Brain pericyte (primary cell): ENCODE measurements at regions not wholly inside any gene's neighbourhood (a gene's known extent, or its start where the extent isn't known, plus 50 kb on each side); places are given as distances from the start of the nearest gene placed in this dataset.

Experiments used
- DNase-seq: peaks from one replicate; pipeline ENCODE4 v3.0.0-alpha.2; 2012; ENCODE audit warnings: low read depth, low spot score

- peak; percentile 20 for DNase-seq
Observed at GRCh38 chr5:123785162-123786071, 273.4 kb downstream of the CSNK1G3 start.

DNA sequence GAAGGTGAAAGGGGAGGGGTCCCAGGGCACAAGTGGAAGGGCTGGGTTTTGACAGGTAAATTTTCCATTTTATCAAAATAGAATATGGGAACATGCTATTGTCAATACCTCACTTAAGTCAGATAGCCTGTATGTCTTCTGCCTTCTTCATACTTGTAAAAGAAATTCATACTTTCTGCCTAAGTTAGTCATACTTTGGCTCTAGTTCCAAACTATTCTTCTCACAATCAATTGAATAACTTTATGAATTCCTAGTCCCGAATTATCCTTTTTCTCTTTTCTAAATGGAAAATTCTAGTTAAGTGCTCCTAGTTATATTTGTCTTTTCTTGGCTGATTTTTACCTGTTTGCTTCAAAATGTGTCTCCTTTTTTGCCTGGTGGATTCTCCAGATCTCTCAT, 271.4 kb downstream of the CSNK1G3 start:
- no peak for DNase-seq

GRCh38 chr5:123778641-123779040, 266.7 kb downstream of the CSNK1G3 start:
- no peak for DNase-seq

GRCh38 chr5:123776761-123777160, 264.8 kb downstream of the CSNK1G3 start:
- DNase-seq: no peak

GRCh38 chr5:123771715-123772114, 259.7 kb downstream of the CSNK1G3 start:
- DNase-seq: no peak

GRCh38 chr5:123763201-123763600, 251.2 kb downstream of the CSNK1G3 start:
- no peak for DNase-seq

- DNase-seq: no peak
Observed at GRCh38 chr5:123756816-123757215, 244.8 kb downstream of the CSNK1G3 start.

DNA sequence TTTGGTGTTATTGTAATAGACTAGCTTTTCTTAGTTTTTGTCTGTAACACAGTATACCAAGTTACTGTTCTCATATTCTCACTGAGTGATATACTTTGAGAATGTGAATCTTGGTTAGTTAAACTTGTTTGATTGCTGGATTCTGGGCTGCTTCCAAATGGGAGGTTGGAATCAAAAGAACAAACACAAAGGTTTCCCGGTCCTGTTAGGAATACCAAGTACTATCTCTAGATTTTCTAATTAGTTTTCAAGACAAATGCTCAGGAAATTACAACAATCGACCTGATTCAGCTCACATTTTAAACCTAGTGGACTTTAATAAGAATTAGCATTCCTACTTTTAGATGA, 244.3 kb downstream of the CSNK1G3 start:
- DNase-seq: no peak

DNA sequence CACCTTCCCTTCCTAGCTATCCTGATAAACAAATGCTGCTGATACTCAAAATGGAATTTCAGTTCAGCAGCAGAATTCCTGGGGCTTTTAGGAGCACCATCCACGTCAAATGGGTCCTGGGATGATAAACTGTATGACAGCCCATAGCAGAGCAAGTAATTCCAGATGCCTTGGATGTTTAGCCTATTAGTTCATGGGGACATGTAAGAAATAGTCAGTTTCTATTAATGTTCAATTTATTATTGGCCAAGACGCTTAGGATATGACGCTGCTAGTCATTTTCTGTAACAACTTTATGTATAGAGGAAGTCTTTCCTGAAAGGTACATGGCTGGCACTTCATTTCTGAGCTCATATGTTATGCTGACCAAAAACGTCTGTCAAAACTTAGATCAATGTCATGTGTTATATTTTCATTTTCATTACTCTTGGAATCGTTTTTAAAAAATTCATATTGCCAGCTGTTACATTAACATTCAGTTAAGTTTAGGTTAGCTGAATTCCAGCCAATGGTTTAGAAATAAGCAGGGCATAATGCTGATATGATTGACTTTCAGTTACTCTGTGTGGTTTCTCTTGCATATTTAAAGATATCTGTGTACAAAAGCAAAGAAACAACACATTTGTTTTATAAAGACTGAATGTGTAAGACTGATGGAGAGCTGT, 243.8 kb downstream of the CSNK1G3 start:
- no peak for DNase-seq

GRCh38 chr5:123754908-123755307, 242.9 kb downstream of the CSNK1G3 start:
- no peak for DNase-seq

DNA sequence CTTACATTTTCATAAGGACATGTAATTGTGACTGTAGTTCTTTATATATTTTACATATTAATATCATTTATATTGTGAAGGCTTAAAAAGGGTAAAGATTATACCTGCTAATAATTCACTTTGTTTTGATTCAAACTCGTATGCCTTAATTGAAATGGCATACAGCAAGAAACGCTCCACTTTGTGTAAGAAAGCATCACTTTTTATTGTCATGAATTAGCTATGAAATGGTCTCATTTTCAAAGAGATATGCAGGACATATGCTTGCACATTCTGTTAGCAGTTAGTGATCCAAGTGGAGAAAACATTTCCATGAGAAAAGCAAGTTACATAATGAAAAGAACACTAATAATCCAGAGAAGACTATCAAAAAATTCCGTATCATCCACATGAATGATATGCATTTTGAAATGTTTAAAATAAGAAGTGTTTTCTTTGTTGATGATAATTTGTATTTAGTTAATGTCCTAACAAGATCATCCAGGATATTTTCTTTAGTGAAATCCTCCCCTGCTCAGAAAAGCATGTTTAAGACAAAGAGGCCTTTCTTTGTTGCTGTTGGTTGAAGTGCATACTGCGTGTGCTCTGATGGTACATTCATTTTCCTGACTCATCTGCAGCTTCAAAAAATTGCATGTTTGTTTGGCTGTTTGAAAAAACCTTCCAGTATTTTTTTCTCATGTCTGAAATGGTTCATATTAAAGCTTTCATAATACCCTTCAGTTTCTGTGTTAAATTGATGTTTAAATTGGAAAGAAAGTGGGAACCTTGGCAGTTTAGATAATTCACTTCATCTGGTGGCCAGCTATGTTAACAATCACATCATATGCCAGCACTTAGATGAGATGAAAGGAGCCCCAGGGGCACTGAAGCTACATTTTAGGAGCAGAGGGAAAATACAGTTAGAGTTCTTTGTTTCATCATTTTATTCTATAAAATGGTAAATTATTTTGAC, 242.2 kb downstream of the CSNK1G3 start:
- DNase-seq: peak; percentile 41

DNA sequence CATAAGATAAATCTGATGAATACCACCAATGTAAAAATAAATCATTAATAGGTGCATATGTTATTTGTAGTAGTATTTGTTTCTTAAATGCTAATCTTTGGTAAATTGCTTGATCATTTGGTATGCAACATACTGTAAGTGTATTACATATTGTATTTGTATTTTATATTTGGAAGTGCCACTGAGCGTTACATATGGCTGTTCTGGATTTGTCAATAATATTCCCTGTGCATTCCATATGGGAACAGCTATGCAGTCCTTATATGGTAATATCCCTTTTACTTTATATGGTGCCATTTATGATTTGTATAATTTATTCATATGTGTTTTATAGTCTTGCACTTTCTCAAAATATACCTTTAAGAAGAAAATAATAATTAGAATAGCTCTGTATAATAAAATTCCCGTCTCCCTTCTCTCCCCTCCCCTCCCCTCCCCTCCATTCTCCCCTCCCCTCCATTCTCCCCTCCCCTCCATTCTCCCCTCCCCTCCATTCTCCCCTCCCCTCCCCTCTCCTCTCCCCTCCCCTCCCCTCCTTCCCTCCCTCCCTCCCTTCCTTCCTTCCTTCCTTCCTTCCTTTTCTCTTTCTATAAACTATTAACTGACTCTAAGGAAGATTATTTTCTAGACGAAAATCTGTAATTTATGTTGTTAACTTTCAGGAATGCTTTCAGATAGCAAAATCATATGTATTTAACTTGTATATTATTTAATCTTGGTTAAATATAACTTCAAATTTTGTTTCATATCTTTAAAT, 241.4 kb downstream of the CSNK1G3 start:
- no peak for DNase-seq

DNA sequence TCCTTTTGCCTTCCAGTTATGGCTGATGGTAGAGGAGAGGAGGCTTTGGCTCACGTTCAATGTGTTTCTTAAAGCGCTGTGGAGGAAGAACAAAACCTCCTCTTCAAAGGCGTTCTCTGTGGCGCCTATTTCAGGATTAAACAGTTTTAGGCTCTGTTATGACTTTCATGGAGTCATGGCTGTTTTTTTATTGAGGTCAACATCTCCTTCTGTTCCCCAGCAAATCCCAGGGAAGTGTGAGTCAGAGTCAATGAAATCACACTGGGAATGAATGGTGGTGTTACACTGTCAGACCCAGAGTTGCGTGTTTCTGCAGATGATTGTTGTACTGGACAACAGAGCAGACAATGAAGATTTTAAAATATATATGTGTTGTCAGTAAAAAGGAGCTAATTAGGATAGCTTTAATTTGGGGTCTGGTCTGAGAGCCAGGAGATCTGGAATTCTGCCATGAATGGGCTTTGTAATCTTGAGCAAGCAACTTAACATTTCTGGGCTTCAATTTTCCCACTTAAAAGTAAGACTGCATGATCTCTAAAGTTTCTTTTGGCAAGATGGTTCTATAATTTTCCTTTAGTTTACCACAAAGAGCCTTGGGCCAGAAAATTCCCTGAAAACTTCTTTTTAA, 240.7 kb downstream of the CSNK1G3 start:
- DNase-seq: peak; percentile 55

DNA sequence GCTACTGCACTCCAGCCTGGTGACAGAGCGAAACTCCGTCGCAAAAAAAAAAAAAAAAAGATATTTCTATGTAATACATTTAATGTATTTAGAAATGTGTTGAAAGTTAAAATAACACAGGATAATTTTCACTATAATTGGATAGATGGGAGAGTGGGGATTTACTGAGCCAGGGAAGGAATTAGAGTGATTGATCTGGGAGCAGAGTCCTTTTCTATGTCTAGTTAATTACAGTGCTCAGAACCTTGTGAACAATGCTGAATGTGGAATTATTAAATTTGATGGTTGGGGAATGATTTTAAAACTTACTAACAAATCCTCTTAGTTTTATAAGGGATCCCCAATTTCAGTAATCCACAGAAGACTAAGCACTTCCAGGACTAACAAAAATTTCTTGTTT, 239.7 kb downstream of the CSNK1G3 start:
- no peak for DNase-seq

DNA sequence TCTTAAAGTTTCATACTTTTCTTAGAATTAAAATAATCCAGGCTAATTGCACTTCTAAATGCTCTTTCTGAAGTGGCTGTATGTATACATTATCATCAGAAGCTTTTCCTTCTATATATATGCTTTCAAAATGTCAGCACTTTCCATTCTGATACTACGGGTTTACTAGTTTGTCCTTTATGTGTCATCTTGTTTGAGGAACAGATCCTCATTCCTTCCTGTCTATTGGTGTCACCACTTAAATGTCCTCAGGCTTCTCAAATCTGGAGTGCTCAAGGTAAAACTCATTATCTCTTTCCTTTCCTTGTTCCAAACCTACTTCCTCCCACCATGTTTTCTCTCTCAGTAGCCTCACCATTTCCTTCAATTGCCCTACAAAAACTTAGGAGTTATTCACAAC, 236.3 kb downstream of the CSNK1G3 start:
- no peak for DNase-seq

DNA sequence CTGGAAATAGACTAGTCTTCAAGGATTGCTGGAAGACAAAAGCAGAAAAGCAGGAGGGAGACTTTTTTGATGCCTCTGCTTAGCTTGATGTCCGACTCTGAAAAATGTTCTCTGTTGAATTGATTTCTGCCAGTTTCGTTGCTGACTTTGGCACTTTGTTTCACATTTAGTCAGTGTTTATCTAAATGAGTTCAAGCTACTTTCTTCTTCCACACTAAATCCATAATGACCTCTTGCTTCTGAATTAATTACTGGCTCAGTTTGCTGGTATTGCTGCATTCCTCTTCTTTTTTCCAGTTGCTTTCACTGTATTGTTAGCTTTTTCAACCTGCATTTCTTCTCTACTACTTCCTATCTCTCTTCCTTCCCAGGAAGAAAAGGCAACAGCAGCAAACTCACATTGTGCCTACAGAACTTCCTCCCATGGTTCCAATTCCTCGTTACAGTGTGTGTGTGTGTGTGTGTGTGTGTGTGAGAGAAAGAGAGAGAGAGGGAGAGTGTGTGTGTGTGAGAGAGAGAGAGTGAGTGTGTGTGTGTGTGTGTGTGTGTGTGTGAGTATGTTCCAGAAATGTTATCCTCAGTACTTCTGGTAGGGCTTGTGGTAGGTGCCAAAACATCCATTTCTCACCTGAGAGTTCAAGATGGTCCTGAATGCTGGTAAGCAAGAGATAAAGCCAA, 234.8 kb downstream of the CSNK1G3 start:
- DNase-seq: no peak

DNA sequence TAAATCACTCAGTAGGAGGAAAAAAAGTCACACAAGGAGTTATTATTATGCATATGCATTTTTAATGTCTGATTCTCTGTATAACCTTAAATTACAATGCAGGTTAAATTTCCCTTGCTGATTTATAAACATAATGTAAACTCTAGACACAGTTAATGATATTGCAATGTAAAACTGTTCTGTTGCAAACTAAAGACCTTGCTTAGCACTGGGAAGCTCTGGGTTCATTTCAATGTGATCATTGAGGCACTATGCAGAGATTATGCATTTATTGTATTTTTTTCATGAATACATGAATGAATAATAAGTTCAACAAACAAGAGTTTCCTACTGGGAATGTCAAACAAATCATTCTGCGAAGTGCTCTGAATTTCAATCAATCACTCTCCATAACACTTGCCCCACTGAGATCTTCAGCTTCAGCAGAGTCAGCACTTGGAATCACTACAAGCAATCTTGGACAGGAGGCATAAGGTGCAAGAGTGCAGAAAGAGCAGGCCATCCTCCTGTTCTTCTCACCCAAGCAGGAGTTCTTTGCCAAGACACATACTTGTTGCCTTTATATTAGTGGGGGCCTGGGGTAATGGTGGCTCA, 232.1 kb downstream of the CSNK1G3 start:
- no peak for DNase-seq

DNA sequence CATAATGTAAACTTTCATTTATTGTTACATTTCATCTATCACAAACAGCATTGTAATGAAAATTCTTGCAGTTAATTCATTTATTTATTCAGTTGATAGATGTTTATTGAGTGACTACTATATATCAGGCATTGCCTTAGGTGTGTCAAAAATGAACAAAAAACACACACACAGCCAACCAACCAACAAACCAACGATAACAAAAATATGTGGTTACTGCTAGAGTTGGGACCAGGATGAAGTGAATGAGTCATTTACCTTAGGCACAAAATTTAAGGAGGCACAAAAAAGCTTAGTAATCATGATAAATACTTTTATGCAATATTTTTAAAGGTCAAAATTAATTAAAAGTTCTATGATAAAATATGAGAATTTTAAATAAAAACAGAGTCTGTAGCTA, 223.4 kb downstream of the CSNK1G3 start:
- DNase-seq: no peak

GRCh38 chr5:123732257-123732656, 220.3 kb downstream of the CSNK1G3 start:
- DNase-seq: no peak

- peak; percentile 39 for DNase-seq
Observed at GRCh38 chr5:123722451-123722850, 210.5 kb downstream of the CSNK1G3 start.
